Memory B cell (primary cell): ENCODE measurements at regions not wholly inside any gene's neighbourhood (a gene's known extent, or its start where the extent isn't known, plus 50 kb on each side); places are given as distances from the start of the nearest gene placed in this dataset.
"Not testable (repeated sequence)": the region's sequence is repeated elsewhere in the genome, so short reads cannot be mapped to it uniquely, and the experiment has no call there.

Experiments used
- ATAC-seq: fragments of 150-1000 bp; cut with Tn5 transposase; 2 replicates; pipeline ENCODE4 v1.10.0; 2021; ENCODE audit warnings: low read depth, mild to moderate bottlenecking, moderate library complexity
- DNase-seq, 2 donors: peaks; one replicate each; pipeline ENCODE4 v3.0.0; 2022; ENCODE audit warnings: low spot score in 2 of 2
- H3K27ac Mint-ChIP-seq: one replicate; pipeline ENCODE4 v1.8.0; 2022; ENCODE audit warnings: mild to moderate bottlenecking, moderate library complexity, mixed read lengths
- H3K27me3 Mint-ChIP-seq: one replicate; pipeline ENCODE4 v1.8.0; 2022; ENCODE audit warnings: mixed read lengths
- H3K36me3 Mint-ChIP-seq: one replicate; pipeline ENCODE4 v1.8.0; 2022; ENCODE audit warnings: mild to moderate bottlenecking, mixed read lengths
- H3K4me1 Mint-ChIP-seq: one replicate; pipeline ENCODE4 v1.8.0; 2022; ENCODE audit warnings: mixed read lengths
- H3K4me3 Mint-ChIP-seq: one replicate; pipeline ENCODE4 v1.8.0; 2022; ENCODE audit warnings: mild to moderate bottlenecking, moderate library complexity, mixed read lengths
- H3K9me3 Mint-ChIP-seq: one replicate; pipeline ENCODE4 v1.8.0; 2022; ENCODE audit warnings: mixed read lengths

- no peak for DNase-seq
- Mint-ChIP-seq H3K27ac (no peak overlapping the region), H3K4me3 (no peak overlapping the region), H3K4me1 (no peaks in the 10 kb centered on the region), H3K9me3 (no peaks in the 10 kb centered on the region), H3K36me3 (no peaks in the 10 kb centered on the region), H3K27me3 (peaks cover 2% of the 10 kb centered on the region)
- ATAC-seq: no peak
Observed at GRCh38 chr14:35963209-35963608, 137.1 kb downstream of the BRMS1L start.

GRCh38 chr14:35961697-35962274 is 135.6 kb downstream of the BRMS1L start:
- ATAC-seq (no peak), DNase-seq (no peak)
- Mint-ChIP-seq H3K9me3 (no peaks in the 10 kb centered on the region), H3K4me1 (no peaks in the 10 kb centered on the region), H3K27me3 (peaks cover 2% of the 10 kb centered on the region), H3K36me3 (no peaks in the 10 kb centered on the region), H3K4me3 (no peak overlapping the region), H3K27ac (no peak overlapping the region)

GRCh38 chr14:35959835-35960234 is 133.7 kb downstream of the BRMS1L start:
- H3K4me1 Mint-ChIP-seq: no peaks in the 10 kb centered on the region
- peaks cover 2% of the 10 kb centered on the region for H3K27me3 Mint-ChIP-seq
- ATAC-seq (no peak), DNase-seq (no peak)
- H3K27ac Mint-ChIP-seq: no peak overlapping the region
- H3K4me3 Mint-ChIP-seq: no peak overlapping the region
- H3K9me3 Mint-ChIP-seq: no peaks in the 10 kb centered on the region
- H3K36me3 Mint-ChIP-seq: no peaks in the 10 kb centered on the region

- no peaks in the 10 kb centered on the region for H3K4me1 Mint-ChIP-seq
- ATAC-seq (no peak), DNase-seq (no peak)
- no peak overlapping the region for H3K27ac Mint-ChIP-seq
- no peaks in the 10 kb centered on the region for H3K36me3 Mint-ChIP-seq
- no peaks in the 10 kb centered on the region for H3K9me3 Mint-ChIP-seq
- no peak overlapping the region for H3K4me3 Mint-ChIP-seq
- peaks cover 2% of the 10 kb centered on the region for H3K27me3 Mint-ChIP-seq
Observed at GRCh38 chr14:35958499-35958898, 132.4 kb downstream of the BRMS1L start.

GRCh38 chr14:35956376-35957085 is 130.4 kb downstream of the BRMS1L start:
- no peak overlapping the region for H3K4me3 Mint-ChIP-seq
- DNase-seq: no peak
- H3K9me3 Mint-ChIP-seq: no peaks in the 10 kb centered on the region
- H3K27me3 Mint-ChIP-seq: peaks cover 2% of the 10 kb centered on the region
- no peaks in the 10 kb centered on the region for H3K36me3 Mint-ChIP-seq
- H3K27ac Mint-ChIP-seq: no peak overlapping the region
- no peaks in the 10 kb centered on the region for H3K4me1 Mint-ChIP-seq
- no peak for ATAC-seq

- H3K27ac Mint-ChIP-seq: no peak overlapping the region
Observed at GRCh38 chr14:35952584-35952983, 126.4 kb downstream of the BRMS1L start.

GRCh38 chr14:35949920-35950513 is 123.9 kb downstream of the BRMS1L start:
- no peaks in the 10 kb centered on the region for H3K9me3 Mint-ChIP-seq
- H3K27ac Mint-ChIP-seq: no peak overlapping the region
- ATAC-seq (no peak), DNase-seq (no peak)
- no peaks in the 10 kb centered on the region for H3K36me3 Mint-ChIP-seq
- H3K4me1 Mint-ChIP-seq: no peaks in the 10 kb centered on the region
- no peak overlapping the region for H3K4me3 Mint-ChIP-seq
- peaks cover 7% of the 10 kb centered on the region for H3K27me3 Mint-ChIP-seq

More at GRCh38 chr14:35952584-35952983, 126.4 kb downstream of the BRMS1L start:
- Mint-ChIP-seq H3K27me3 (peaks cover 3% of the 10 kb centered on the region), H3K4me1 (no peaks in the 10 kb centered on the region), H3K36me3 (no peaks in the 10 kb centered on the region), H3K9me3 (no peaks in the 10 kb centered on the region), H3K4me3 (no peak overlapping the region)
- DNase-seq (no peak), ATAC-seq (no peak)

GRCh38 chr14:35947983-35948382 is 121.8 kb downstream of the BRMS1L start:
- not testable (repeated sequence) for H3K27me3 Mint-ChIP-seq, ATAC-seq, H3K9me3 Mint-ChIP-seq, H3K4me1 Mint-ChIP-seq, H3K4me3 Mint-ChIP-seq, H3K27ac Mint-ChIP-seq, H3K36me3 Mint-ChIP-seq, DNase-seq

GRCh38 chr14:35944847-35945246 is 118.7 kb downstream of the BRMS1L start:
- H3K9me3 Mint-ChIP-seq: no peaks in the 10 kb centered on the region
- ATAC-seq: no peak
- H3K27me3 Mint-ChIP-seq: peaks cover 4% of the 10 kb centered on the region
- no peaks in the 10 kb centered on the region for H3K36me3 Mint-ChIP-seq
- no peak overlapping the region for H3K4me3 Mint-ChIP-seq
- no peak overlapping the region for H3K27ac Mint-ChIP-seq
- no peak for DNase-seq
- H3K4me1 Mint-ChIP-seq: no peaks in the 10 kb centered on the region

- Mint-ChIP-seq H3K27ac (no peak overlapping the region), H3K4me1 (no peaks in the 10 kb centered on the region), H3K27me3 (peaks cover 2% of the 10 kb centered on the region), H3K4me3 (no peak overlapping the region), H3K36me3 (no peaks in the 10 kb centered on the region), H3K9me3 (no peaks in the 10 kb centered on the region)
- ATAC-seq: no peak
- no peak for DNase-seq
Observed at GRCh38 chr14:35940291-35940690, 114.2 kb downstream of the BRMS1L start.

GRCh38 chr14:35938770-35939169 is 112.6 kb downstream of the BRMS1L start:
- H3K27ac Mint-ChIP-seq: no peak overlapping the region
- no peaks in the 10 kb centered on the region for H3K9me3 Mint-ChIP-seq
- no peak overlapping the region for H3K4me3 Mint-ChIP-seq
- no peaks in the 10 kb centered on the region for H3K36me3 Mint-ChIP-seq
- DNase-seq: no peak
- no peaks in the 10 kb centered on the region for H3K4me1 Mint-ChIP-seq
- no peak for ATAC-seq
- peaks cover 2% of the 10 kb centered on the region for H3K27me3 Mint-ChIP-seq

- peaks cover 5% of the 10 kb centered on the region for H3K27me3 Mint-ChIP-seq
- DNase-seq: no peak
- no peaks in the 10 kb centered on the region for H3K36me3 Mint-ChIP-seq
- H3K9me3 Mint-ChIP-seq: no peaks in the 10 kb centered on the region
- no peak for ATAC-seq
- H3K4me3 Mint-ChIP-seq: no peak overlapping the region
- peaks cover 5% of the 10 kb centered on the region for H3K4me1 Mint-ChIP-seq
- no peak overlapping the region for H3K27ac Mint-ChIP-seq
Observed at GRCh38 chr14:35934499-35934898, 108.4 kb downstream of the BRMS1L start.

- Mint-ChIP-seq H3K27ac (no peak overlapping the region), H3K4me3 (peak overlapping the region; percentile 84)
- ATAC-seq: peak; percentile 32
Observed at GRCh38 chr14:35932659-35933159, 106.6 kb downstream of the BRMS1L start.

GRCh38 chr14:35932136-35932535 is 106.0 kb downstream of the BRMS1L start:
- no peak for ATAC-seq
- DNase-seq: no peak
- H3K27me3 Mint-ChIP-seq: peaks cover 11% of the 10 kb centered on the region
- H3K27ac Mint-ChIP-seq: no peak overlapping the region
- no peaks in the 10 kb centered on the region for H3K36me3 Mint-ChIP-seq
- H3K9me3 Mint-ChIP-seq: no peaks in the 10 kb centered on the region
- H3K4me1 Mint-ChIP-seq: peaks cover 5% of the 10 kb centered on the region
- no peak overlapping the region for H3K4me3 Mint-ChIP-seq

More at GRCh38 chr14:35932659-35933159, 106.6 kb downstream of the BRMS1L start:
- Mint-ChIP-seq H3K27me3 (peaks cover 9% of the 10 kb centered on the region), H3K4me1 (peaks cover 5% of the 10 kb centered on the region), H3K36me3 (no peaks in the 10 kb centered on the region), H3K9me3 (no peaks in the 10 kb centered on the region)
- no peak for DNase-seq
